ENCODE measurements at regions not wholly inside any gene's neighbourhood (a gene's known extent, or its start where the extent isn't known, plus 50 kb on each side); places are given as distances from the start of the nearest gene placed in this dataset.

DNA sequence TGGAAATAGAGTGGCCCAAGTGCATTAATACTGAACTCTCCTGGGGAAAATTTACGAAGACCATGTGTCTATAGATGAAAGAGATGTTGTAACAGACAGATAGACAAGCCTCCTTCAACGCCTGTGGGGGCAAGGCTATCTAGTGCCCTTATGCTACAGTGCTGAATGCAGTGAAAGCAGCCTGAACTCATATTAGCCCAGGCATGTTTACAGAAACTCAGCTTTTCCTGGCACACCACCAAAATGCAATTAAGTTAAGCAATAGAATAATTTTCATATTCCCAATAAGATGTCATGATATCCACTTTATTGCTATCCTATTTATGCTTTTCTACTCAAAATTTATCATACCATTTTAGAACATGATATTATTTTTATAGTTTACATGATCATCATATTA lies 277.0 kb downstream of the DIRAS2 start:
- no peak for DNase-seq

DNA sequence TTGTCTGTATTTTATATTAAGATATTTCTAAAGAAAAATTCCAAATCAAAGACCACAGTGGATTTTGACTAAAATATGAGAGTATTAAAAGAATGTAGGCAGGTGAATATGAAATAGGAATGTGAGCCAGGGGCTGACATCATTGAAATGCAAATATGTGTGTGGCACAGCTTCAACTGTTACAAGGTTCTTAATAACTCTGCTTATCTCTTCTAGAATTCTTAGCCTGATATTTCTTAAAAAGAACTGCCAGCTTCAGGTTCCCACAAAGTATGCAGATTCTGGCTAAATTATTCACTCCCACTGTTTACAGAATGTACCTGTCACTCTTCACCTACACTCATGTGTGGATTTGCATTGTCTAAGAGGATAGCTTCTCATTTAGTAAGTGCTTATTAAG lies 274.4 kb downstream of the DIRAS2 start:
- DNase-seq, result no peak

GRCh38 chr9:90368928-90369327 lies 273.7 kb downstream of the DIRAS2 start:
- no peak for DNase-seq

GRCh38 chr9:90379771-90380170 lies 262.9 kb downstream of the DIRAS2 start:
- DNase-seq, result no peak

DNA sequence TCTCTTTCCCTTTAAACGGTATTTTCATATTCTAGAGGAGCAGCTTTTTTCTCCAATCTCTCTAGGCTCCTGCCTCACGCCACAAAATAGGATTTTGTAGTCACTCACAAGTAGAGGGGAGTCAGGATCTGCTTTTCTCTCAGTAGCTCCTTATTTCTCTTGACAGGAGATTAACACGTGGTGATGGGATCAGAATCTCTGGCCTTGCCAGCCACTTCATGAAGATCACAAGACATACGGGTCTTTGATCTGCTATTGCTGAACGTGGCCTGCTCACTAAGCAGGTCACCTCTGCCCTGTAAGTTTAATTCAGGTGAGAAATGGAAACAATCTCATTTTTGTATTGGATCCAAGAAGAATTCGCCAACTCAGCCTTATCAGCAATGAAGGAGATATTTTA lies 257.5 kb downstream of the DIRAS2 start:
- DNase-seq, result no peak

- no peak for DNase-seq
Measured at GRCh38 chr9:90393365-90394152, 249.1 kb downstream of the DIRAS2 start.

DNA sequence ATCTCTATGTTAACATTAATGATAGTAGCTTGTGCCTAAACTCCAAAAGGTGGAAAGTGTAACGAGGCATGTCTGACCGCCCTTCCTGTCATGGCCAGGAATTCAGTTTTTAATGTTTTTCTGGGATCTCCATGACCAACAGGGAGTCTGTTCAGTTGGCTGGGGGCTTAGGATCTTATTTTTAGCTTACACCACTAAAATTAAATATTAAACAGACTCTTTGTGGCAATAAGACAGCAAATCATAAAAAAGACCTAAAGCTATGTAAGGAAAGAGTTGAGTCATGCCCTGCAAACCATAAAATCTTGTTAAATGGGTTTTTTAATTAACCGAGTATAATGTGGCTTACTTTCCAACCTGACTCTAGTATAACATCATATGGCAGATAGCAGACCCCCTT lies 247.8 kb downstream of the DIRAS2 start:
- no peak for DNase-seq

DNA sequence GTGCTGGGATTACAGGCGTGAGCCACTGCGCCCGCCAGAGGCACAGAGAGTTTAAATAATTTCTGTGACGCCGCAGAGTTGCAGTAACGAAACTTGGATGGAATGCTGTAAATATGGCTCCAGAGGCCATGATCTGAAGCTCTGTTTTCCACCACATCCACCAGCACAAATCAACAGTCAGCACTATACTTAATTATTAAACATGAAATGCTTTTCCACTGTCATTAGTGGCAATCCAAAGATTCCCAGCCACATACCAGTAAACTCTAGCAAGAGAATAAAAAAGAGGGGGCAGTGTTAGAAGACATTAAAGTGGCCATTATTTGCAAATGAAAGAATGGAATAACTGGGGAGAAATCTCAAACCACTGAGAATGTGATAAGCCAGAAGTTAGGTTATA lies 242.5 kb downstream of the DIRAS2 start:
- no peak for DNase-seq

- DNase-seq, result no peak
Measured at GRCh38 chr9:90408659-90409058, 234.0 kb downstream of the DIRAS2 start.

- no peak for DNase-seq
Measured at GRCh38 chr9:90419221-90419851, 223.3 kb downstream of the DIRAS2 start.

GRCh38 chr9:90420211-90420610 lies 222.4 kb downstream of the DIRAS2 start:
- no peak for DNase-seq

GRCh38 chr9:90420768-90421513 lies 221.7 kb downstream of the DIRAS2 start:
- no peak for DNase-seq

- DNase-seq, result no peak
Measured at GRCh38 chr9:90421786-90422185, 220.8 kb downstream of the DIRAS2 start.

DNA sequence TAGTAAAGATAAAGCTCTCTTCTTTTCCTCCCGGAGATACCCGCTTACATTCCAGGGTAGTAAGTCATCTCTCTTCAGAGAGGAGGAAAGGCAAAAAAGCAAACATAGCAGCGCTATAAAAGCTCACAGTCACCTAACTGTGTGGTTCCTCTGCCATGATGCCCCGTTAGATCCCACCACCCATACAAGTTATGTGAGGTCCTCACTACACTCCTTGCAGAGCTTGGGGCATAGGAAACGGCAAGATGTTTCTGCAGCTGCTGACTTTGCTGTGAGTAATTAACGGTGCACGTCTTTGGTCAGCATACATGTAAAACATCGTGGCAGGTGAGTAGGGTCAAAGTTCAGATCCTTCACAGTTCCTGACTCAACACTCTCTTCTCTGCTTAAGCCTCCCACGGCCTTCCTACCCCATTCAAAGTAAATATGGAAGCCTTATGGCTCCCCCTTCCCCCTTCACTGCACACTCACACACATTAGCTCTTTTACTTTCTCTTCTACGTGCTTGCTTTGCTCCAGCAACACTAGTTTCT lies 218.9 kb downstream of the DIRAS2 start:
- DNase-seq, result no peak

GRCh38 chr9:90428517-90428916 lies 214.1 kb downstream of the DIRAS2 start:
- no peak for DNase-seq

DNA sequence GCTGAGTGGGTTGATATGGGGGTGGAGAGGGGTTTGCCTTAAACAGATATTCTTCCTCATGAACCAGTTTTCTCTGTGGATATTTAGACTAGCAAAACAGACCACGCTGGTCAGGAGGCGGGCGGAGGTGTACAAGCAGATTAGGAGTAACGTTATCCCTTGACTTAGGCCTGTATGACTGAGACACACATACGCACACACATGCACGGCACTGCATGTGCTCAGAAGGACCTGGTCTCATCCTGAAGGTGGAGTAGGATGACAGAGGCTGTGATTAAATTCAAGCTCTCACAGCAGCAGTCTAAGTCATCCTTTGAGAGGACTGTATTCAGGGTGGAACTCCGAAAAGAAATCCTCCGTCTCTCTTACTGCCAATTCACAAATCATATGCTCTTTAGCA lies 209.7 kb downstream of the DIRAS2 start:
- no peak for DNase-seq

GRCh38 chr9:90433398-90433941 lies 209.2 kb downstream of the DIRAS2 start:
- DNase-seq, result no peak

DNA sequence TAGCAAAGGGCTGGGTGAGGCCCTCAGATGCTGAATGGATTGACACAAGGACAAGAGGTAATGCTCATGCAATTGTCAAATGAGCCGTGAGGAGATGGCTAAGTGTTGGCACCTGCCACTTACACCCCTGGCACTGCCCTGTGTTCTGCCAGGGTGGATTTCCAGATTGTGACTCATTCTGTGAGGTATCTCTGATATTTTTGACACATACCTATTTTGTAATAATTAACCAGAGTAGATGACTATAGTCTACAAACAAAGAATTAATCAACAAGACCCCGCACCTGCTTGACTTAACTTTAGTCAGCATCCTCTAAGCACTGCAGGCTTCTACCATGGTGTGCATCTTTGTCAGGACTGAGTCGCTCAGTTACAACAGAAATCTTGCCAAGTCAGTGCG lies 200.8 kb downstream of the DIRAS2 start:
- no peak for DNase-seq

DNA sequence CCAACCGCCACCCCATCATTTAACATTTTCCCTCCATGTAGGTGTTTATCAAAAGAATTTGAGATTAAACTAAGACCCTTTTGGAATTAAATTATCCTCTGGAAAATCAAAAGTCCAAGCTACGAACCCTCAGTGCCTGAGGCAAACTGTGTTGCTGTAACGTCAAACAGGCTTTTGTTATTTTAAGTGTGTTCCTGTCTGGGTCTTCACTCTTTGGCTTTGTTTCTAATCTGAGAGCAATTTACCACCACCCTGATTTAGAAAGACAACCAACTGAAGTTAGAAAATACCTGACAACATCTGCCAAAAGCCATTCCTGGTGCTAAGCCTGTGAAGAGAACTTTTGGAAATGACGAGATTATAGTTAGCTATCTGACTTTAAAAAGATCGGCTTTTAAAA lies 199.9 kb downstream of the DIRAS2 start:
- no peak for DNase-seq

DNA sequence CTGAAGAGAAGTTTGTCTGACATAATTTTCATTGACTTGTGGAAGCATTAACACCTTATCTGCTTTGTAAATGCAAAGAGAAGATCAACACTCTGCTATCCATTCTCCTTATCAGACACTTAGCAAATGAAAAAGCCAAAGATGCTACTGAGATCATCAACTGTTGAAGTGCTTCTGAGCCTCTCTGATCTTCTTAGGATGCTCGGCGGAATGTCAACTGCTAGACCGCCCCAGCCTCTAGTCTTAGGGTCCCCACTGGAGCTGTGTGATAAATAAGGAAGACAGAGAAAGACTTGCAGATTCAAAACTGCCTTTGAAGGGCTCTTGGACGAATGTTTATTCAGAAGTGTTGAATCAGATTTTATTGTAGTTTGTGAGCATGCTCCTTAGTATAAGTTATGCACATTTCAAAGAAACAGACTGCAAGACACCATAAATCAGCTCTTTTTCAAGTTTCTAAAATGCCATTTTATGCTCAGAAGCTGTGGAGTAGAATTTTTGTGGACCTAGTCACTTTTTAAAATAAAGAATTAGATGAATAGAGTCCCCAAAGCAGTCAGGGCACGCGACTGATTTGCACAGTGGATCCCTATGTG lies 197.9 kb downstream of the DIRAS2 start:
- no peak for DNase-seq

DNA sequence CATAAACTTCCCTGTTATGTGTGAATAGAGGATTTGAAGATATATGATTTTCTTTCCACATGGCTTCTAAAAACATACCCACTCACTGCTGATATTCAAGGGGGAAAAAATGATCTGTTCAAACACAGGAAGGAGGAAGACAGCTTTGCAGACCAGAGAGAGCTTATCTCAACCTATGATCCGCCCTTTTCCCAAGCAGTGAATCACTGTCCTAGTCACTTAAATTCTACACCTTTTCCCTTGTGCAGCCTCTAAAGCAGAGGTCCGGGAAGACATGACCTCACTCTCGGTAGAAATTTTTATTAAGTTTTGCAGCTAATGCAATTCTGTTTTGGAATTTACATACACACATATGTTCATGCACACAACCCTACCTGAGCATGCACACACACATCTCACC lies 197.2 kb downstream of the DIRAS2 start:
- no peak for DNase-seq

- no peak for DNase-seq
Measured at GRCh38 chr9:90446200-90446948, 196.2 kb downstream of the DIRAS2 start.

Data from CD4-positive, alpha-beta T cell treated with Interferon gamma for 1 hour (primary cell).